Right forelimb (tissue), 1 donor: ENCODE measurements at regions not wholly inside any gene's neighbourhood (a gene's known extent, or its start where the extent isn't known, plus 50 kb on each side); places are given as distances from the start of the nearest gene placed in this dataset.
"Not testable (repeated sequence)": the region's sequence is repeated elsewhere in the genome, so short reads cannot be mapped to it uniquely, and the experiment has no call there.

ENCODE experiments used
- DNase-seq: peaks from one replicate; pipeline ENCODE4 v3.0.0-alpha.2; 2018

- DNase-seq = no peak
These were observed 201.7 kb upstream of the CXCR4 start for GRCh38 chr2:136319651-136320050.

- DNase-seq = no peak
These were observed 201.3 kb upstream of the CXCR4 start for GRCh38 chr2:136319237-136319636.

GRCh38 chr2:136314240-136314639 is 196.3 kb upstream of the CXCR4 start:
- DNase-seq = no peak

- DNase-seq = not testable (repeated sequence)
These were observed 194.6 kb upstream of the CXCR4 start for GRCh38 chr2:136312568-136312967.

- no peak for DNase-seq
These were observed 193.1 kb upstream of the CXCR4 start for GRCh38 chr2:136310797-136311603.

- no peak for DNase-seq
These were observed 192.1 kb upstream of the CXCR4 start for GRCh38 chr2:136310005-136310495.

GRCh38 chr2:136308611-136309010 is 190.7 kb upstream of the CXCR4 start:
- DNase-seq = no peak

DNA sequence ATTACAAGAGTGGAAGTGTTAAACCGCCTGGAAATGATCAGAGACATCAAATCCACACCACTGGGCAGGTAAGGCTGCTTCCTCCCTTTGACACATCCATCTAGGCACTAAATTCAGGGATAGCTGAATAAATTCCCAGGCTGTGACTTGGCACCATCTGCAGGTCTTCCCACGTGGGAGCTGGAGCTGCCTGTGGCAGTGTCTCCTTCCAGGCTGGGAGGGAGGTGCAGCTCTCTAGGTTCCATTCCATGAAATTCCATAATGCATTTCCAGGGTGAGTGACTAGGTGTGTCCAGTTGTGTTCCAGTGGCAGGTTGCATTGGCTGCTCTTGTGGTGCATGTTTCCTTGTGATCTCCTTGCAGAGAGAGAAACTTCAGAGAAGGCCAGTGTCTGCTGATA is 188.9 kb upstream of the CXCR4 start:
- DNase-seq = no peak

DNA sequence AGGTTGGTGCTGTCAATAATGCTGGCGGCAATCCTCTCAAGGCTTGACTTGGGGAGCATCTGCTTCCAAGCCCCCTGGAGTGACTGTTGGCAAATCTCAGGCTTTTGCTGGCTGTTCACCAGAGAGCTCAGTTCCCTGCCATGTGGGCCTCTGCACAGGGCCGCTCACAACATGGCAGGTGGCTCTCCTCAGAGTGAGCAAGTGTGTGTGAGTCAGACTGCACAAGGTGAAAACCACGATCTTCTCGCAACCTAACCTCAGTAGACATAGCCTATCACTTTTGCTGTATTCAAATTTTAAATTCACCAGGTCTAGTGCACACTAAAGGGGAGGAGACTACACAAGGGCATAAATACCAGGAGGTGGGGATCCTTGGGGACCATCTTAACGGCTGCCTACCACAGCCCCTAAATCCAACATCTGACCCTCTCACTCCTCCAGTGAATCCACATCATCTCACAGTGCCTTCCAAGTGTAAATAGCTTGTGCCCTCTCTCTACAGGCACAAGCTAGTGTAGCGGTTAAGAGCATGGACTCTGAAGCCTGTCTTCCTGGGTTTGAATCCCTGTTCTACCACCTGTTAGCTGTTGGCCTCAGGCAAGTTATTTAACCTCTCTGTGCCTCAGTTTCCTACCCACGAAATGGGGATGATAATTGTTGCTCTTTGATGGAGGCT is 187.7 kb upstream of the CXCR4 start:
- no peak for DNase-seq

DNA sequence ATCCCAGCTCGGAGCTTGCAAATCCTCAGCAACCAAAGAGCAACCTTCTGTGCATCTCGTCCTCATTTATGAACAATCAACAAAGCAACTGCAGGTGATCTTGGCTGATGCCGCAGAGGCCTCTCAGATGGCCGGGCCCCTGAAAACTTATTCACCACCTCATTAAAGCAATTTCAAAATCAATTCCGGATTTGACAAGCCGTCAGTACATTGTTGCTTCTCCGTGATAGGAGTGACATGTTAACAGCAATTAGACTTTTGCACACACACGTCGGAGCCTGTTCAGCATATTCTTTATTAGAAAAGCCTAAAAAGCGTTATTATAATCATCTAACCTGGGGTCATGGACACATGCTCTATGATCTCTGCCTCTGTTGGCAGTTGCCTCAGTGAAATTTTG is 183.1 kb upstream of the CXCR4 start:
- DNase-seq = no peak

- DNase-seq = no peak
These were observed 180.7 kb upstream of the CXCR4 start for GRCh38 chr2:136298631-136299030.

GRCh38 chr2:136297994-136298393 is 180.0 kb upstream of the CXCR4 start:
- DNase-seq = no peak

DNA sequence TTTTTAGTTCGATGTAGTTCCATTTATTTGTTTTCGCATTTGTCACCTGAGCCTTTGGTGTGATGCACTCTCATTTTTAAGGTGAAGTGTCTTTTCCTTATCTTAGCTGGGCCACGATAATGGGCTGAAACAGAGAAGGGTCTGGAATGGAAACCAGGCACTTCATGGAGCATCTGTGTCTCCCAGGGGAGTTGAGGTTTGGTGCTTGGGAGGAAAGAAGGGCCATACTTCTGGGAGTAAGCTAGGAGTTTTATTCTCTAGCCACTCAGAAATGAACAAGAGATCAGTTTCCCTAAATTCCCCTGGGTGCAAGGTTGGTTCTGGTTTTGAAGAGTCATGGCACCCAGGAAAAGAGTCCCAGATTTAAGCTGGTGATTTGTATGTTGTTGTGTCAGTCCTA is 179.4 kb upstream of the CXCR4 start:
- no peak for DNase-seq

DNA sequence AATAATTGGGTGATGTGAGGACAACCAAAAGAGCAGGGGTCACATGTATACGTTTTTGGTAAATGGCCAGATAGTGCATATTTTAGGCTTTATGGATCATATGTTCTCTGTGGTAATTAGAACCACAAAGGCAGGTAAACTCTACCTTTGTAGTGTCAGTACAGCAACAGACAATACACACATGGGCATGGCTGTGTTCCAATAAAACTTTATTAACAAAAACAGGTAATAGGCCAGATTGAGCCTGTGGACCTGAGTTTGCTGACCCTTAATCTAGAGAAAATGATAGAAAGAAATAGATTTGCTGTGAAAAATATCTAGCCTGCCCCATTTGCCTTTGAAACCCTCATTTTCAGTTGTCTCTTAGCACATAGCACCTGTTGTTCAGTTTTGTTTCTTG is 177.2 kb upstream of the CXCR4 start:
- DNase-seq = no peak

DNA sequence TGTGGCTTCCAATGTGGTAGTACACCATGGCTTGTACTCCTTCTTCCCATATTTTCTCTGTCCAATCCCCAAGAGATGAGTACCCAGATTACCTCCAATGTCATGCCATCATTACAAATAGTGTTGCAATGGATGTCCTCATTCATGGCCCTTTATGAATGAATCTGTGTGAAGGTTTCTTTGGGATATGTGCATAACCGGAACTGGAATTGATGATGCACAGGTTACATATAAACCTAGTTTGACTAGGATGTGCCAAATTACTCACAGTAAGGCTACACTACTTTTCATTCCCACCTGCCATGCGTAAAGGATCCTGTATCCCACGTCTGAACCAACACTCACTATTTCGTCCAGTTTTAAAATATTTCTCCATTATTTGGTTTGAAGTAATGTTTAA is 173.9 kb upstream of the CXCR4 start:
- DNase-seq = no peak

- DNase-seq = no peak
These were observed 172.4 kb upstream of the CXCR4 start for GRCh38 chr2:136290326-136290725.

- no peak for DNase-seq
These were observed 170.3 kb upstream of the CXCR4 start for GRCh38 chr2:136288249-136288648.

DNA sequence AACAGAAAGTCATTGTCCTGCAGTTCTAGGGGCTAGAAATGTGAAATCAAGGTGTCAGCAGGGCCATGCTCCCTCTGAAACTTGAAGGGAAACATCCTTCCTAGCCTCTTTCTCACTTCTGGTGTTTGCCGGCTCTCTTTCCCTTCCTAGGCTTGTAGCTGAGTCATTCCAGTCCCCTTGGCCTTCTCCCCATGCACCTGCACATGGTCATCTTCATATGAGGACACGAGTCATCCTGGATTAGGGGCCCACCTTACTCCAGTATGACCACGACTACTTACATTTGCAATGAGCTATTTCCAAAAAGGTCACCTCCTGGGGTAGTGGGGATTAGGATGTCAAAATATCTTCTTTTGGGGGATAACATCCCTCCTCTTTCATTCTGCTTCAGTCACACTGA is 168.5 kb upstream of the CXCR4 start:
- no peak for DNase-seq

DNA sequence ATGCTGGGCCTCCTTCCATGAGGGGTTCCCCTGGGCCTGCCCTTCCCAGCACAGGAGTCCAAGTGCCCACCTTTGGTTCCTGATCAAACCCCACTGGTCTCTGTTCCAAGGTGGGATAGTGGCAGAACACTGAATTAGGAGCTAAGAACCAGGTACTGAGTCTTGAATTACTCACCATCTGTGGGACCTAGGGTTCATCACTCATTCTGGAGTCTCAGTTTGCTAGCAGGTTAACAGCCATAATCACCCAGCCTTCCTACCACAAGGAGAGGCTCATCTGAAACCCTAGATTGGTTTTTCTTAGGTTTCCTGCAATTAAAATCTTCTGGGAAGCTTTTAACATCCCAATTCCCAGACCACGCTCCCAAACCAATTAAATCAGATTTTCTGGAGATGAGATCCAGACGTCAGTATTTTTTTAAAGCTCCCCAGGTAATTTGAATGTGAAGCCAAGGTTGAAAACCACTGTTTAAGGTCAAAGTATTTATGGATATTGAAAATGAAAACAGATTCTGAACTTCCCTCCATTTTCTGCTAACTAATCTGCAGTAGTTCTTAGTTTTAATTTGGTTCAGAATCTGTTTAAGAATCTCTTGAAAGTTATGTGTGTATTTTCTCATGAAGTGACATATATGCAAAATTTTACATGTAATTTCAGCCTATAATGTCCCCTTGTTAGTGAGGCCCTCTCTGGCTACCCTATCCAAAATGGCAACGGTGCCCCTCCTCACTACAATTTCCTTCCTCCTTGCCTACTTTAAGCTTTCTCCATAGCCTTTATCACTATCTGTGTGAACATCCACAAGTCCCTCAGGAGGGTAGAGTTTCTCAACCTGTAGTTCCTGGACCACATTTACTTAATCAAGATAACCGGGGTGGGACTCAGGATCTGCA is 166.5 kb upstream of the CXCR4 start:
- DNase-seq = no peak

DNA sequence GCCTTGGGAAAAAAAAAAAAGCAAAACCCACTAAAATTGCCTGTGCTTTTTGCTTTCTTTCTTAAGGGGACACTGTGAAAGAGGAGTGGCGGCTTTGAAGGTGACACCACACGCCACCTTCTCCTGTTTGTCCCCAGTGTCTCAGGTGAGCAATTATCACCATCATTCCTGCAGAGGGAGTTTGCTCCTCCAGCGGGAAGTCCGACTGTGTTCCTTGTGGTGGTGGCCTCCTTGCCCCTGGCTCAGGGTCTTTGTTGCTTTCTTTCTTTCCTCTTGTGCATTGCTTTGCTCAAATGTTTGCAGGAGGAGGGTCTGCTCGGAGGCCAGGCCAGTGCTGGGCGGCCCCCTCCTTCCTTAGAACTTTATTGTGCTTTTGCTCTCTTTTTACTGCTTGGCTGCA is 164.3 kb upstream of the CXCR4 start:
- DNase-seq = no peak

GRCh38 chr2:136281281-136282114 is 163.5 kb upstream of the CXCR4 start:
- DNase-seq = no peak

DNA sequence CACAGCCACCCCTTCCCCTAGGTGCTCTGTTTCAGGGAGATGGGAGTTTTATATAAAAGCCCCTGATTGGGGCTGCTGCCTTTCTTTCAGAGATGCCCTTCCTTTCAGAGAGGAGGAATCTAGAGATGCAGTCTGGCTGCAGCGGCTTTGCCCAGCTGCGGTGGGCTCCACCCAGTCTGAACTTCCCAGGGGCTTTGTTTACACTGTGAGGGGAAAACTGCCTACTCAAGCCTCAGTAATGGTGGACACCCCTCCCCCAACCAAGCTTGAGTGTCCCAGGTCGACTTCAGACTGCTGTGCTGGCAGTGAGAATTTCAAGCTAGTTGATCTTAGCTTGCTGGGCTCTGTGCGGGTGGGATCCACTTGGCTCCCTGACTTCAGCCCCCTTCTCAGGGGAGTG is 148.4 kb upstream of the CXCR4 start:
- not testable (repeated sequence) for DNase-seq
